ENCODE measurements at regions not wholly inside any gene's neighbourhood (a gene's known extent, or its start where the extent isn't known, plus 50 kb on each side); places are given as distances from the start of the nearest gene placed in this dataset.
A peak's percentile ranks its signal among the peaks of the same experiment; 100 is the strongest.

DNA sequence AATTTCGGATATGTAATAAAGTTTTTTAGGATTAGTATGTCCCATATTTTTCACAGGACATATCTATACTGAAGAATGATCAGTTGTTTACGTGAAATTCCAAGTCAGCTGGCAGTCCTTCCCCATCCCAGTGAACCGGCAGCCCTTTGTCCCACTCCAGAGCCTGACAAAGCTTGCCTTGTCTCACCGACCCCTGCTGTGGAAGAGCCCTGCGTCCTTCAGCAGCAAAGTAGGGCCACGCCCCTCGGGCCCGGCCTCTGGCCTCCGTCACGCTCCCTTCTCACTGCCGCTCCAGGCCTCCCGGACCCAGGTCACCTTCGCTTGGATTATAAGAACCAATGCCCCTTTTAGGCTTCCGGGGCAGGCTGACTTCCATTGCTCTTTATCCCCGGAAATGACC lies 89.8 kb upstream of the TGIF1 start:
- TF ChIP-seq, protein P1, sequence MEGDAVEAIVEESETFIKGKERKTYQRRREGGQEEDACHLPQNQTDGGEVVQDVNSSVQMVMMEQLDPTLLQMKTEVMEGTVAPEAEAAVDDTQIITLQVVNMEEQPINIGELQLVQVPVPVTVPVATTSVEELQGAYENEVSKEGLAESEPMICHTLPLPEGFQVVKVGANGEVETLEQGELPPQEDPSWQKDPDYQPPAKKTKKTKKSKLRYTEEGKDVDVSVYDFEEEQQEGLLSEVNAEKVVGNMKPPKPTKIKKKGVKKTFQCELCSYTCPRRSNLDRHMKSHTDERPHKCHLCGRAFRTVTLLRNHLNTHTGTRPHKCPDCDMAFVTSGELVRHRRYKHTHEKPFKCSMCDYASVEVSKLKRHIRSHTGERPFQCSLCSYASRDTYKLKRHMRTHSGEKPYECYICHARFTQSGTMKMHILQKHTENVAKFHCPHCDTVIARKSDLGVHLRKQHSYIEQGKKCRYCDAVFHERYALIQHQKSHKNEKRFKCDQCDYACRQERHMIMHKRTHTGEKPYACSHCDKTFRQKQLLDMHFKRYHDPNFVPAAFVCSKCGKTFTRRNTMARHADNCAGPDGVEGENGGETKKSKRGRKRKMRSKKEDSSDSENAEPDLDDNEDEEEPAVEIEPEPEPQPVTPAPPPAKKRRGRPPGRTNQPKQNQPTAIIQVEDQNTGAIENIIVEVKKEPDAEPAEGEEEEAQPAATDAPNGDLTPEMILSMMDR (IDR thresholded peaks at IDR 0.05): no peak
- TF ChIP-seq POLR2A (IDR thresholded peaks at IDR 0.05): no peak
- WGBS, 2 donors: 89 to 93% methylated on average over 15 of the region's 15 CpGs
- H3K4me3 ChIP-seq (ENCODE audit: low read depth, poor library complexity, severe bottlenecking): no peak overlapping the region
- DNase-seq (ENCODE audit: low spot score in 2 of 2): no peak
- intact Hi-C loops (cut with DNase I; ENCODE audit: low total_unique reads): no loop called here

DNA sequence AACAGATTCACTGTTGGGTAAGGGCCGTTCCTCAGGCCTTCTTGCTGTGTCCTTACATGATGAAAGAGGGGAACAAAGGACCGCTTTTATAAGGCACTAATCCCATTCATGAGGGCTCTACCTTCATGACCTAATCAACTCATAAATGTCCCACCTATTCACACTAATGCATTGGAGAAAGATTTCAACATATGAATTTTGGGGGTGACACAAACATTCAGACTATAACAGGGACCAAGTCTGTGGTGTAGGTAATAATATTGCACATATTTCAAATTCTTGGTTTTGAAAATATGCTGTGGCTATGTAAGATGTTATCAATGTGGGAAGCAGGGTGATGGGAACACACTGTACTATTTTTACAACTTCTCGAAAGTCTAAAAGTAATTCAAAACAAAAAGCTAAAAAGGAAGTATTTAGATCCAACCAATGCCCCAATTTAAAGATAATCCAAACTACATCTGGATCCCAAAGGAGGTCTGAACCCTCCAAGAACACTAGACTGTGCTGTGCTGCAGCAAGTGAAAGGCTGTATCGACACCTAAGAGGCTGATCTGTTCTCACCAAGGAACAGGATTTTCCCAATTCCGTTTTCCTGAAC lies 82.4 kb upstream of the TGIF1 start:
- intact Hi-C loops (cut with DNase I; ENCODE audit: low total_unique reads): no loop called here
- WGBS, 2 donors: 50 to 54% methylated on average over 5 of the region's 5 CpGs
- H3K4me3 ChIP-seq (ENCODE audit: low read depth, poor library complexity, severe bottlenecking): no peak overlapping the region
- TF ChIP-seq, protein P1 (IDR thresholded peaks at IDR 0.05): no peak
- DNase-seq (ENCODE audit: low spot score in 2 of 2): peak in 1 of 2 donors; percentile 6

DNA sequence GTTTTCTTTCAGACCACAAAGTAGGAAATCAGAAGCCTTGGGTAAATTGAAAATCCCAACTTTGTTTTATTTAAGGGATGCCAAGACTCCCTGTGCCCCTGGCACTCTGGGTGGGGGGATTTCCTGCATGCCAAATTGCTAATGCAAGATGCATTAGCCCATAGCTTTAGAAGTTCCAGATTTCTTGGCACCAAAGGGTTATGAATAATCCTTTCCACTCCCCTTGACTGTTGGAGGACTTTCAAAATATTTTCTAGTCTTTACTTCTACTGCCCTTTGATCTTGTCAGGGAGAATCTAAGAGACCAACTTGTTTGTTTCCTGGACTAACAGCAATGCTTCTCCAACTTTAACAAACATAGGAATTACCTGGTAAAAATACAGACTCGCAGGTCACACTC lies 81.8 kb upstream of the TGIF1 start:
- intact Hi-C loops (cut with DNase I; ENCODE audit: low total_unique reads): no loop called here
- no peak for DNase-seq (ENCODE audit: low spot score in 2 of 2)
- no peak overlapping the region for H3K4me3 ChIP-seq (ENCODE audit: low read depth, poor library complexity, severe bottlenecking)
- WGBS, 2 donors: 53 to 67% methylated on average over 1 of the region's 1 CpG
- TF ChIP-seq POLR2A (IDR thresholded peaks at IDR 0.05): no peak
- TF ChIP-seq, protein P1 (IDR thresholded peaks at IDR 0.05): no peak

DNA sequence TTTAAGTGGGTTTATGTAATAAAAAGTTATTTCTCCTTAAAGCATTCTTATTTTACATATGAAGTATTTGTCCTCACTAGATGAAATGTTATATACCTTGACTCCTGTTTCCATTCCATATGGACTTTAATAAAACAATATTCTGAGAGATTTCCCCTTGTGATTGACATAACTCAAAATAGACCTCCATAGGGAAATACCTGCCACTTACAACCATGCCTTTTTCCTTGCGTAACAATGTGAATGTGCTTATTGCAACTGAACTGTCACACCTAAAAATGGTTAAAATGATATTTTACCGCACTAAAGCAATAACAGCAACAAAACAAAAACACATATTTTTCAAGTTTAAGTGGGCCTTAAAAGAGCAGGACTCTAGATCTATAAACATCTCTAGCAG lies 70.3 kb upstream of the TGIF1 start:
- H3K4me3 ChIP-seq (ENCODE audit: low read depth, poor library complexity, severe bottlenecking): no peak overlapping the region
- WGBS, 2 donors: 92 to 93% methylated on average over 2 of the region's 2 CpGs
- no peak for DNase-seq (ENCODE audit: low spot score in 2 of 2)
- intact Hi-C loops (cut with DNase I; ENCODE audit: low total_unique reads): no loop called here
- TF ChIP-seq POLR2A (IDR thresholded peaks at IDR 0.05): no peak
- TF ChIP-seq, protein P1 (IDR thresholded peaks at IDR 0.05): no peak

DNA sequence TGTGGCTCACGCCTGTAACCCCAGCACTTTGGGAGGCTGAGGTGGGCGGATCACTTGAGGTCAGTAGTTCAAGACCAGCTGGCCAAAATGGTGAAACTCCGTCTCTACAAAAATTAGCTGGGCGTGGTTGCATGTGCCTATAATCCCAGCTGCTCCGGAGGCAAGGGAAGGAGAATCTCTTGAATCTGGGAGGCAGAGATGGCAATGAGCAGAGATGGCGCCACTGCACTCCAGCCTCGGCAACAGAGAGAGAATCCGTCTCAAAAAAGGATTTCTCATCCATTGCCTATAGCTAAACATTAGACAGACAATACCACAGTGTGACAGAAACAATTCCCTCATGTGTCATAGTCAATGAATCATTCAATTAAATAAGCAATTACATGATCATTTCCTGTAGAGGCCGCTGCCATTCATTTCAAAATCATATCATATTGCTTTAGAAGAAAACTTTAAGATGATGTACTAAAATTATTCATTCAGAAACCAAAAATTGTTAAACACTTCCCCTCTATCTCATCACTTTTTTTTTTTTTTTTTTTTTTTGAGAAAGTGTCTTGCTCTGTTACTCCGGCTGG lies 69.5 kb upstream of the TGIF1 start:
- TF ChIP-seq, protein P1 (IDR thresholded peaks at IDR 0.05): no peak
- no peak for TF ChIP-seq POLR2A (IDR thresholded peaks at IDR 0.05)
- intact Hi-C loops (cut with DNase I; ENCODE audit: low total_unique reads): no loop called here
- no peak for DNase-seq (ENCODE audit: low spot score in 2 of 2)
- H3K4me3 ChIP-seq (ENCODE audit: low read depth, poor library complexity, severe bottlenecking): no peak overlapping the region
- 48 to 57% methylated on average over 10 of the region's 10 CpGs for WGBS, 2 donors

Data from lower leg skin (tissue), 4 donors.